C4-2B (cell line): ENCODE measurements at regions not wholly inside any gene's neighbourhood (a gene's known extent, or its start where the extent isn't known, plus 50 kb on each side); places are given as distances from the start of the nearest gene placed in this dataset.

Experiments
- CTCF ChIP-seq: fragments of 450-650 bp; conservative IDR thresholded peaks from 2 replicates; pipeline ENCODE4 v1.5.1; 2017; ENCODE audit warnings: mild to moderate bottlenecking
- ZFX ChIP-seq: fragments of 450-650 bp; IDR thresholded peaks from 2 replicates; pipeline ENCODE4 v1.6.1; 2017

DNA sequence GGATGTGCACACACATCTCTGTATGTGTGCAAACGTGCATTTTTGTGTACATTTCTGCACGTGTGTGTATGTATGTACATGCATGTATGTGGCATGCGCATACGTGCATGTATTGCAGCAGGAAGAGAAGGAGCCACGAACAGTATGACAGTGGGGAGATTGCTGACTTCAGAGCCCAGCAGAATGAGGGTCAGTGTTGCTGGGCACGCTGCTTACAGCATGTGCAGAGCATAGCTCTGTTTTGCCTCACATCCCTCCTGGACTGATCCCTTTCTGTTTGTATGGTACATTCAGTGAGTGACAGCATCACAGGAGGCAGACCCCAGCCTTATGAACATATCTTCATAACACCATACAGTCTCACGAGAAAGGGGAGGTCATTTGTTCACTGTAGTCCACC is 934.0 kb upstream of the EEF2KMT start:
- TF ChIP-seq CTCF, result no peak
- no peak for TF ChIP-seq ZFX
